Activated naive CD8-positive, alpha-beta T cell treated with anti-CD3 and anti-CD28 coated beads for 36 hours (primary cell): ENCODE measurements at regions not wholly inside any gene's neighbourhood (a gene's known extent, or its start where the extent isn't known, plus 50 kb on each side); places are given as distances from the start of the nearest gene placed in this dataset.

Experiments used
- DNase-seq: peaks from one replicate; pipeline ENCODE4 v3.0.0; 2021
- H3K27ac Mint-ChIP-seq: one replicate; pipeline ENCODE4 v1.8.0; 2022; ENCODE audit warnings: mild to moderate bottlenecking, moderate library complexity, mixed read lengths
- H3K27me3 Mint-ChIP-seq: one replicate; pipeline ENCODE4 v1.8.0; 2022; ENCODE audit warnings: mild to moderate bottlenecking, mixed read lengths
- H3K36me3 Mint-ChIP-seq: one replicate; pipeline ENCODE4 v1.8.0; 2021; ENCODE audit warnings: mild to moderate bottlenecking, mixed read lengths
- H3K4me1 Mint-ChIP-seq: one replicate; pipeline ENCODE4 v1.8.0; 2021; ENCODE audit warnings: mixed read lengths
- H3K4me3 Mint-ChIP-seq: one replicate; pipeline ENCODE4 v1.8.0; 2022; ENCODE audit warnings: mild to moderate bottlenecking, moderate library complexity, mixed read lengths
- H3K9me3 Mint-ChIP-seq: one replicate; pipeline ENCODE4 v1.8.0; 2022; ENCODE audit warnings: mixed read lengths

- Mint-ChIP-seq H3K36me3 (no peaks in the 10 kb centered on the region), H3K9me3 (no peaks in the 10 kb centered on the region), H3K27me3 (peaks cover 13% of the 10 kb centered on the region), H3K4me1 (no peaks in the 10 kb centered on the region), H3K4me3 (no peak overlapping the region), H3K27ac (no peak overlapping the region)
- no peak for DNase-seq
Observed at GRCh38 chr10:111390813-111391563, 314.2 kb downstream of the ADRA2A start.

- no peaks in the 10 kb centered on the region for H3K36me3 Mint-ChIP-seq
- no peaks in the 10 kb centered on the region for H3K9me3 Mint-ChIP-seq
- no peak overlapping the region for H3K4me3 Mint-ChIP-seq
- H3K27me3 Mint-ChIP-seq: peaks cover 13% of the 10 kb centered on the region
- DNase-seq: no peak
- H3K27ac Mint-ChIP-seq: no peak overlapping the region
- H3K4me1 Mint-ChIP-seq: no peaks in the 10 kb centered on the region
Observed at GRCh38 chr10:111392159-111392558, 315.3 kb downstream of the ADRA2A start.

GRCh38 chr10:111392910-111393309 is 316.1 kb downstream of the ADRA2A start:
- no peaks in the 10 kb centered on the region for H3K9me3 Mint-ChIP-seq
- DNase-seq: no peak
- no peaks in the 10 kb centered on the region for H3K4me1 Mint-ChIP-seq
- no peak overlapping the region for H3K27ac Mint-ChIP-seq
- H3K36me3 Mint-ChIP-seq: no peaks in the 10 kb centered on the region
- H3K27me3 Mint-ChIP-seq: peaks cover 15% of the 10 kb centered on the region
- no peak overlapping the region for H3K4me3 Mint-ChIP-seq

GRCh38 chr10:111410740-111411139 is 333.9 kb downstream of the ADRA2A start:
- DNase-seq: no peak
- no peaks in the 10 kb centered on the region for H3K4me1 Mint-ChIP-seq
- no peaks in the 10 kb centered on the region for H3K9me3 Mint-ChIP-seq
- no peak overlapping the region for H3K27ac Mint-ChIP-seq
- H3K36me3 Mint-ChIP-seq: no peaks in the 10 kb centered on the region
- peaks cover 17% of the 10 kb centered on the region for H3K27me3 Mint-ChIP-seq
- no peak overlapping the region for H3K4me3 Mint-ChIP-seq

- Mint-ChIP-seq H3K27me3 (peaks cover 4% of the 10 kb centered on the region), H3K4me1 (no peaks in the 10 kb centered on the region), H3K27ac (no peak overlapping the region), H3K36me3 (no peaks in the 10 kb centered on the region), H3K4me3 (no peak overlapping the region), H3K9me3 (no peaks in the 10 kb centered on the region)
- DNase-seq: no peak
Observed at GRCh38 chr10:111425459-111425858, 348.6 kb downstream of the ADRA2A start.

GRCh38 chr10:111429288-111430028 is 352.6 kb downstream of the ADRA2A start:
- Mint-ChIP-seq H3K4me3 (no peak overlapping the region), H3K27ac (no peak overlapping the region), H3K36me3 (no peaks in the 10 kb centered on the region), H3K27me3 (peaks cover 3% of the 10 kb centered on the region), H3K9me3 (no peaks in the 10 kb centered on the region), H3K4me1 (no peaks in the 10 kb centered on the region)
- no peak for DNase-seq

- Mint-ChIP-seq H3K4me3 (no peak overlapping the region), H3K27ac (no peak overlapping the region), H3K36me3 (no peaks in the 10 kb centered on the region), H3K27me3 (peaks cover 3% of the 10 kb centered on the region), H3K4me1 (no peaks in the 10 kb centered on the region), H3K9me3 (no peaks in the 10 kb centered on the region)
- DNase-seq: no peak
Observed at GRCh38 chr10:111430070-111430469, 353.2 kb downstream of the ADRA2A start.

- H3K4me1 Mint-ChIP-seq: no peaks in the 10 kb centered on the region
- H3K36me3 Mint-ChIP-seq: no peaks in the 10 kb centered on the region
Observed at GRCh38 chr10:111432588-111432987, 355.8 kb downstream of the ADRA2A start.

GRCh38 chr10:111435871-111436270 is 359.0 kb downstream of the ADRA2A start:
- no peak for DNase-seq

More at GRCh38 chr10:111432588-111432987, 355.8 kb downstream of the ADRA2A start:
- Mint-ChIP-seq H3K27ac (no peak overlapping the region), H3K4me3 (no peak overlapping the region), H3K9me3 (no peaks in the 10 kb centered on the region), H3K27me3 (peaks cover 3% of the 10 kb centered on the region)
- DNase-seq: no peak

GRCh38 chr10:111439034-111439842 is 362.4 kb downstream of the ADRA2A start:
- no peaks in the 10 kb centered on the region for H3K9me3 Mint-ChIP-seq
- no peak overlapping the region for H3K4me3 Mint-ChIP-seq
- H3K27me3 Mint-ChIP-seq: peaks cover 2% of the 10 kb centered on the region
- H3K4me1 Mint-ChIP-seq: no peaks in the 10 kb centered on the region
- H3K36me3 Mint-ChIP-seq: no peaks in the 10 kb centered on the region
- H3K27ac Mint-ChIP-seq: no peak overlapping the region
- no peak for DNase-seq

More at GRCh38 chr10:111435871-111436270, 359.0 kb downstream of the ADRA2A start:
- Mint-ChIP-seq H3K27ac (no peak overlapping the region), H3K9me3 (no peaks in the 10 kb centered on the region), H3K36me3 (no peaks in the 10 kb centered on the region), H3K4me1 (no peaks in the 10 kb centered on the region), H3K4me3 (no peak overlapping the region), H3K27me3 (peaks cover 3% of the 10 kb centered on the region)

GRCh38 chr10:111440501-111440900 is 363.7 kb downstream of the ADRA2A start:
- Mint-ChIP-seq H3K4me1 (no peaks in the 10 kb centered on the region), H3K4me3 (no peak overlapping the region), H3K27ac (no peak overlapping the region), H3K36me3 (no peaks in the 10 kb centered on the region), H3K9me3 (no peaks in the 10 kb centered on the region), H3K27me3 (no peaks in the 10 kb centered on the region)
- no peak for DNase-seq

GRCh38 chr10:111445667-111446066 is 368.8 kb downstream of the ADRA2A start:
- H3K9me3 Mint-ChIP-seq: peaks cover 3% of the 10 kb centered on the region
- H3K27me3 Mint-ChIP-seq: peaks cover 4% of the 10 kb centered on the region
- DNase-seq: no peak
- H3K4me1 Mint-ChIP-seq: no peaks in the 10 kb centered on the region
- no peak overlapping the region for H3K27ac Mint-ChIP-seq
- H3K4me3 Mint-ChIP-seq: no peak overlapping the region
- no peaks in the 10 kb centered on the region for H3K36me3 Mint-ChIP-seq

GRCh38 chr10:111446966-111447365 is 370.1 kb downstream of the ADRA2A start:
- Mint-ChIP-seq H3K9me3 (peaks cover 3% of the 10 kb centered on the region), H3K27ac (no peak overlapping the region), H3K4me3 (no peak overlapping the region), H3K4me1 (no peaks in the 10 kb centered on the region), H3K36me3 (no peaks in the 10 kb centered on the region), H3K27me3 (peaks cover 4% of the 10 kb centered on the region)
- DNase-seq: no peak

- Mint-ChIP-seq H3K27me3 (peaks cover 5% of the 10 kb centered on the region), H3K4me1 (no peaks in the 10 kb centered on the region), H3K27ac (no peak overlapping the region), H3K4me3 (no peak overlapping the region), H3K36me3 (no peaks in the 10 kb centered on the region), H3K9me3 (peaks cover 3% of the 10 kb centered on the region)
- no peak for DNase-seq
Observed at GRCh38 chr10:111452153-111452552, 375.3 kb downstream of the ADRA2A start.

- Mint-ChIP-seq H3K4me3 (no peak overlapping the region), H3K4me1 (no peaks in the 10 kb centered on the region), H3K9me3 (no peaks in the 10 kb centered on the region), H3K27ac (no peak overlapping the region), H3K27me3 (peaks cover 14% of the 10 kb centered on the region), H3K36me3 (no peaks in the 10 kb centered on the region)
- DNase-seq: no peak
Observed at GRCh38 chr10:111455776-111456426, 379.1 kb downstream of the ADRA2A start.
